Stimulated activated CD8-positive, alpha-beta memory T cell treated with anti-CD3 and anti-CD28 coated beads, Interleukin-4, amount 100 ng/mL, for 4 hours (primary cell): ENCODE measurements at regions not wholly inside any gene's neighbourhood (a gene's known extent, or its start where the extent isn't known, plus 50 kb on each side); places are given as distances from the start of the nearest gene placed in this dataset.
"Not testable (repeated sequence)": the region's sequence is repeated elsewhere in the genome, so short reads cannot be mapped to it uniquely, and the experiment has no call there.

Source experiments
- DNase-seq, 2 donors: peaks; one replicate each; pipeline ENCODE4 v3.0.0-alpha.2; 2020; ENCODE audit warnings: low read depth in 2 of 2, low spot score in 1 of 2

GRCh38 chr19:28150129-28150528 lies 1062.8 kb downstream of the UQCRFS1 start:
- no peak for DNase-seq

- DNase-seq = no peak
Observed at GRCh38 chr19:28148554-28148953, 1064.4 kb downstream of the UQCRFS1 start.

- no peak for DNase-seq
Observed at GRCh38 chr19:28142258-28142657, 1070.7 kb downstream of the UQCRFS1 start.

- DNase-seq = no peak
Observed at GRCh38 chr19:28140201-28140600, 1072.8 kb downstream of the UQCRFS1 start.

GRCh38 chr19:28137772-28138171 lies 1075.2 kb downstream of the UQCRFS1 start:
- no peak for DNase-seq

GRCh38 chr19:28136796-28137195 lies 1076.2 kb downstream of the UQCRFS1 start:
- DNase-seq = no peak

- DNase-seq = no peak
Observed at GRCh38 chr19:28135825-28136224, 1077.1 kb downstream of the UQCRFS1 start.

- no peak for DNase-seq
Observed at GRCh38 chr19:28134311-28134710, 1078.6 kb downstream of the UQCRFS1 start.

- not testable (repeated sequence) for DNase-seq
Observed at GRCh38 chr19:28130881-28131280, 1082.1 kb downstream of the UQCRFS1 start.

GRCh38 chr19:28130066-28130511 lies 1082.9 kb downstream of the UQCRFS1 start:
- no peak for DNase-seq

GRCh38 chr19:28128341-28128740 lies 1084.6 kb downstream of the UQCRFS1 start:
- no peak for DNase-seq

- DNase-seq = no peak
Observed at GRCh38 chr19:28126135-28126898, 1086.6 kb downstream of the UQCRFS1 start.

GRCh38 chr19:28122734-28123133 lies 1090.2 kb downstream of the UQCRFS1 start:
- DNase-seq = no peak

- no peak for DNase-seq
Observed at GRCh38 chr19:28118235-28118634, 1094.7 kb downstream of the UQCRFS1 start.

GRCh38 chr19:28117143-28117542 lies 1095.8 kb downstream of the UQCRFS1 start:
- DNase-seq = no peak

- DNase-seq = not testable (repeated sequence)
Observed at GRCh38 chr19:28116379-28116778, 1096.6 kb downstream of the UQCRFS1 start.

GRCh38 chr19:28103921-28104320 lies 1109.0 kb downstream of the UQCRFS1 start:
- no peak for DNase-seq

- DNase-seq = not testable (repeated sequence)
Observed at GRCh38 chr19:28084659-28085157, 1128.2 kb downstream of the UQCRFS1 start.

GRCh38 chr19:28076628-28077027 lies 1136.3 kb downstream of the UQCRFS1 start:
- DNase-seq = no peak

GRCh38 chr19:28075229-28075628 lies 1137.7 kb downstream of the UQCRFS1 start:
- DNase-seq = no peak

GRCh38 chr19:28074773-28075172 lies 1138.2 kb downstream of the UQCRFS1 start:
- DNase-seq = no peak

- no peak for DNase-seq
Observed at GRCh38 chr19:28067882-28068281, 1145.1 kb downstream of the UQCRFS1 start.

GRCh38 chr19:28066988-28067387 lies 1146.0 kb downstream of the UQCRFS1 start:
- DNase-seq = no peak
